HEK293 (cell line): ENCODE measurements at regions not wholly inside any gene's neighbourhood (a gene's known extent, or its start where the extent isn't known, plus 50 kb on each side); places are given as distances from the start of the nearest gene placed in this dataset.

ENCODE experiments used
- CTCF ChIP-seq: fragments of 450-650 bp; formaldehyde crosslinking; IDR thresholded peaks from 2 replicates; pipeline ENCODE4 v1.5.1; 2016; ENCODE audit warnings: missing biosample characterization, missing genetic modification characterization
- PRDM4 ChIP-seq: fragments of 450-650 bp; formaldehyde crosslinking; IDR thresholded peaks from 2 replicates; pipeline ENCODE4 v1.5.1; 2017; ENCODE audit warnings: missing biosample characterization, missing genetic modification characterization
- ZFP41 ChIP-seq: fragments of 450-650 bp; formaldehyde crosslinking; IDR thresholded peaks from 2 replicates; pipeline ENCODE4 v1.5.1; 2016; ENCODE audit warnings: missing biosample characterization, missing genetic modification characterization, borderline replicate concordance
- ZNF155 ChIP-seq: fragments of 450-650 bp; formaldehyde crosslinking; IDR thresholded peaks from 2 replicates; pipeline ENCODE4 v1.5.1; 2016; ENCODE audit warnings: missing biosample characterization, missing genetic modification characterization
- ZNF311 ChIP-seq: fragments of 450-650 bp; formaldehyde crosslinking; IDR thresholded peaks from 2 replicates; pipeline ENCODE4 v1.5.1; 2017; ENCODE audit warnings: missing biosample characterization, missing genetic modification characterization, borderline replicate concordance
- ZNF510 ChIP-seq: fragments of 450-650 bp; formaldehyde crosslinking; IDR thresholded peaks from 2 replicates; pipeline ENCODE4 v1.5.1; 2018; ENCODE audit warnings: mild to moderate bottlenecking, missing genetic modification characterization, missing biosample characterization; ENCODE audit not compliant: insufficient replicate concordance
- ZNF555 ChIP-seq: fragments of 450-650 bp; formaldehyde crosslinking; conservative IDR thresholded peaks from 2 replicates; pipeline ENCODE4 v1.5.1; 2017; ENCODE audit warnings: missing biosample characterization, mild to moderate bottlenecking, missing genetic modification characterization, inconsistent platforms
- ZNF561 ChIP-seq: fragments of 450-650 bp; IDR thresholded peaks from 2 replicates; pipeline ENCODE4 v1.5.1; 2018; ENCODE audit warnings: missing biosample characterization, missing genetic modification characterization, borderline replicate concordance
- ZXDB ChIP-seq: fragments of 450-650 bp; formaldehyde crosslinking; IDR thresholded peaks from 2 replicates; pipeline ENCODE4 v1.5.1; 2016; ENCODE audit warnings: missing biosample characterization, missing genetic modification characterization

GRCh38 chr1:29706936-29707335 is 470.6 kb downstream of the PTPRU start:
- TF ChIP-seq ZNF510 (tag by site-specific recombination) (no peak), ZNF561 (no peak), ZNF555 (no peak), ZNF311 (tag by site-specific recombination) (no peak), CTCF (peak; percentile 58), PRDM4 (tag by site-specific recombination) (no peak), ZXDB (no peak), ZNF155 (tag by site-specific recombination) (no peak), ZFP41 (no peak)
